ENCODE measurements at regions not wholly inside any gene's neighbourhood (a gene's known extent, or its start where the extent isn't known, plus 50 kb on each side); places are given as distances from the start of the nearest gene placed in this dataset.

- no peak for TF ChIP-seq OSR2 (tag by site-specific recombination; IDR thresholded peaks at IDR 0.05)
- no peak for TF ChIP-seq ZNF558 (tag by site-specific recombination; IDR thresholded peaks at IDR 0.05)
Observed at GRCh38 chr2:150619607-150620330, 132.3 kb upstream of the RND3 start (continued).

- peaks cover 13% of the 10 kb centered on the region for H3K4me1 ChIP-seq (ENCODE audit: control insufficient read depth, insufficient read depth, low read length)
- H3K36me3 ChIP-seq (ENCODE audit: control insufficient read depth in 2 of 2, insufficient read depth in 1 of 2, low read length in 2 of 2): no peaks in the 10 kb centered on the region
- no peak overlapping the region for H3K4me3 ChIP-seq (ENCODE audit: low read depth, low read length)
- no peaks in the 10 kb centered on the region for H3K9me3 ChIP-seq (ENCODE audit: control insufficient read depth, insufficient read depth, low read depth, low read length)
- ChIA-PET POLR2A (no interaction called here), CTCF (interaction anchor here (0.7 kb wide), 1 partner anchor 433 kb away, joined by 3 read pairs; no protein-coding TSS in a partner anchor)
- H3K27ac ChIP-seq (ENCODE audit: extremely low read depth, low read depth, low read length): no peak overlapping the region; the same call in 1 of the 2 replicates
- TF ChIP-seq ZNF341 (tag by site-specific recombination; IDR thresholded peaks at IDR 0.05; ENCODE audit: low read depth) (no peak), ZNF114 (tag by site-specific recombination; IDR thresholded peaks at IDR 0.05) (no peak), REST (tag by site-specific recombination; IDR thresholded peaks at IDR 0.05) (no peak), ZNF544 (tag by site-specific recombination; IDR thresholded peaks at IDR 0.05) (no peak), ZBTB1 (tag by site-specific recombination; IDR thresholded peaks at IDR 0.05) (no peak), OVOL3 (tag by site-specific recombination; IDR thresholded peaks at IDR 0.05) (no peak), ZNF48 (tag by site-specific recombination; IDR thresholded peaks at IDR 0.05) (no peak), ZBTB7A (tag by site-specific recombination; IDR thresholded peaks at IDR 0.05; ENCODE audit: low read depth) (no peak), ZNF366 (tag by site-specific recombination; conservative IDR thresholded peaks at IDR 0.05) (0 out of 2 replicates have a peak, but pooled peaks have one; percentile 21), ZNF843 (tag by site-specific recombination; IDR thresholded peaks at IDR 0.05) (0 out of 2 replicates have a peak, but pooled peaks have one; percentile 15), ZNF398 (tag by site-specific recombination; IDR thresholded peaks at IDR 0.05) (no peak), MYNN (tag by site-specific recombination; IDR thresholded peaks at IDR 0.05; ENCODE audit: borderline replicate concordance) (no peak), ZBTB21 (tag by site-specific recombination; IDR thresholded peaks at IDR 0.05) (0 out of 2 replicates have a peak, but pooled peaks have one; percentile 25), KLF8 (tag by site-specific recombination; IDR thresholded peaks at IDR 0.05) (0 out of 2 replicates have a peak, but pooled peaks have one; percentile 41), ZNF19 (tag by site-specific recombination; IDR thresholded peaks at IDR 0.05; ENCODE audit: low read depth) (no peak), HOXC10 (CRISPR knock-in tag; IDR thresholded peaks at IDR 0.05) (no peak), ZBTB11 (tag by site-specific recombination; conservative IDR thresholded peaks at IDR 0.05; ENCODE audit: low read depth) (0 out of 2 replicates have a peak, but pooled peaks have one; percentile 18), ZNF555 (tag by site-specific recombination; conservative IDR thresholded peaks at IDR 0.05) (no peak), ZNF248 (tag by site-specific recombination; IDR thresholded peaks at IDR 0.05) (no peak), PRDM4 (tag by site-specific recombination; IDR thresholded peaks at IDR 0.05) (no peak), ZNF629 (tag by site-specific recombination; IDR thresholded peaks at IDR 0.05) (peak; percentile 51), ZBTB8A (tag by site-specific recombination; IDR thresholded peaks at IDR 0.05) (no peak), ZNF24 (tag by site-specific recombination; IDR thresholded peaks at IDR 0.05) (no peak)
Observed at GRCh38 chr2:150618245-150618895, 130.9 kb upstream of the RND3 start.

Data from HEK293 (cell line).